Sigmoid colon (tissue), 6 donors: ENCODE measurements at regions not wholly inside any gene's neighbourhood (a gene's known extent, or its start where the extent isn't known, plus 50 kb on each side); places are given as distances from the start of the nearest gene placed in this dataset.

Experiments used
- DNase-seq: peaks from one replicate; pipeline ENCODE4 v3.0.0-alpha.2; 2019
- H3K27ac ChIP-seq, 4 donors: fragments of 200-600 bp; sonication (generic); one replicate each; pipeline ENCODE4 v1.5.1; 2016 to 2019; ENCODE audit warnings: mild to moderate bottlenecking in 1 of 4
- H3K27me3 ChIP-seq, 3 donors: fragments of 200-600 bp; sonication (generic); one replicate each; pipeline ENCODE4 v1.5.1; 2019; ENCODE audit warnings: mild to moderate bottlenecking in 1 of 3
- H3K36me3 ChIP-seq, 4 donors: fragments of 200-600 bp; sonication (generic); one replicate each; pipeline ENCODE4 v1.5.1; 2016 to 2019
- H3K4me1 ChIP-seq, 4 donors: fragments of 200-600 bp; sonication (generic); one replicate each; pipeline ENCODE4 v1.5.1; 2017 to 2019
- H3K4me3 ChIP-seq, 4 donors: fragments of 200-600 bp; sonication (generic); one replicate each; pipeline ENCODE4 v1.5.1; 2017 to 2019; ENCODE audit warnings: mild to moderate bottlenecking in 2 of 4, moderate library complexity in 1 of 4
- H3K9me3 ChIP-seq, 4 donors: fragments of 200-600 bp in 3 of 4; sonication (generic) in 3 of 4; one replicate each; pipeline versions ENCODE4 v1.5.1 to v1.6.1; 2013 to 2019
- CTCF ChIP-seq, 4 experiments: fragments of 450-650 bp in 3 of 4; fragments of 200-600 bp in 1 of 4; IDR thresholded peaks; one replicate each; pipeline ENCODE4 v1.5.1; 2016 to 2019; ENCODE audit warnings: antibody characterized with exemption in 4 of 4, mild to moderate bottlenecking in 3 of 4, moderate library complexity in 2 of 4
- EP300 ChIP-seq, 4 donors: sonication (generic); formaldehyde crosslinking; IDR thresholded peaks; one replicate each; pipeline ENCODE4 v1.6.1; 2017; ENCODE audit warnings: antibody characterized with exemption in 4 of 4
- POLR2A ChIP-seq, 2 donors: fragments of 450-650 bp; IDR thresholded peaks; one replicate each; pipeline ENCODE4 v1.6.1; 2016; ENCODE audit warnings: antibody characterized with exemption in 2 of 2, mild to moderate bottlenecking in 2 of 2, moderate library complexity in 2 of 2
- POLR2AphosphoS5 ChIP-seq, 4 donors: sonication (generic); formaldehyde crosslinking; IDR thresholded peaks; one replicate each; pipeline ENCODE4 v1.6.1; 2017; ENCODE audit warnings: antibody characterized with exemption in 4 of 4
- WGBS, 2 donors: extraction: QIAGEN DNeasy Blood & Tissue Kit; methylation state at CpG; one replicate each; pipeline ENCODE4 v1.1.7; 2013; 5-methylcytosine and 5-hydroxymethylcytosine counted together
- intact Hi-C: fragments of 100-400 bp; cut with DNase I; formaldehyde crosslinking; loops from one replicate; pipeline ENCODE4 v1.15.1; 2023
- donor health status: healthy with polysubstance abuse.
- donor health status: healthy.

- Histone ChIP-seq H3K36me3 (no peaks in the 10 kb centered on the region), H3K27me3 (no peaks in the 10 kb centered on the region), H3K4me1 (peaks cover 0 to 2% (median 0%) of the 10 kb centered on the region in 4 donors), H3K27ac (no peak overlapping the region), H3K4me3 (no peak overlapping the region), H3K9me3 (no peaks in the 10 kb centered on the region)
- intact Hi-C loops = no loop called here
- 56 to 72% methylated on average over 2 of the region's 2 CpGs for WGBS, 2 donors
- TF ChIP-seq CTCF (IDR thresholded peaks at IDR 0.05) = no peak
- no peak for TF ChIP-seq EP300 (IDR thresholded peaks at IDR 0.05)
- no peak for TF ChIP-seq POLR2A (IDR thresholded peaks at IDR 0.05)
- TF ChIP-seq POLR2AphosphoS5 (IDR thresholded peaks at IDR 0.05) = no peak
- no peak for DNase-seq
These were observed 243.2 kb downstream of the TRIB2 start for GRCh38 chr2:12959935-12960334.

DNA sequence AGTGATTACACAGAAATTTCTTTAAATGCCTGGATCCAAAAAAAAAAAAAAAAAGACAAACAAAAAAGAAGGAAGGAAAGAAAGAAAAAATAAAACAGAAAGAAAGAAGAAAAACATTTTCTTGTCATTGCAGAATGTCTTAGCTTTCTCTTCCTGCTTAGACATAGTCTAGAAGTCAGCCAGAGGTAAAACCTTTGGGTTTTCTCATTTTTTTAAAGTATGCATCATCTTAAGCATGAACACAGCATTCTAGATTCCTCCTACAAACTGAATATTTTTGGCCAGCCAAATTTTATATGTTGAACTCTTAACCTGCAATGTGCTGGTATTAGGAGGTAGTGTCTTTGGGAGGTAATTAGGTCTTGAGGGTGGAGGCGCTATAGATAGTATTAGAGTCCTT is 243.9 kb downstream of the TRIB2 start:
- Histone ChIP-seq H3K4me1 (peaks cover 0 to 10% (median 0%) of the 10 kb centered on the region in 4 donors), H3K27me3 (no peaks in the 10 kb centered on the region), H3K4me3 (no peak overlapping the region), H3K36me3 (no peaks in the 10 kb centered on the region), H3K27ac (no peak overlapping the region), H3K9me3 (no peaks in the 10 kb centered on the region)
- DNase-seq = no peak
- 93 to 94% methylated on average over 1 of the region's 1 CpG for WGBS, 2 donors
- no peak for TF ChIP-seq CTCF (IDR thresholded peaks at IDR 0.05)
- TF ChIP-seq POLR2AphosphoS5 (IDR thresholded peaks at IDR 0.05) = no peak
- TF ChIP-seq POLR2A (IDR thresholded peaks at IDR 0.05) = no peak
- TF ChIP-seq EP300 (IDR thresholded peaks at IDR 0.05) = no peak
- intact Hi-C loops = no loop called here

GRCh38 chr2:12964904-12965539 is 248.3 kb downstream of the TRIB2 start:
- Histone ChIP-seq H3K27ac (no peak overlapping the region), H3K36me3 (no peaks in the 10 kb centered on the region), H3K4me1 (peaks cover 0 to 12% (median 0%) of the 10 kb centered on the region in 4 donors), H3K9me3 (no peaks in the 10 kb centered on the region), H3K4me3 (no peak overlapping the region), H3K27me3 (no peaks in the 10 kb centered on the region)
- 87 to 91% methylated on average over 5 of the region's 5 CpGs for WGBS, 2 donors
- DNase-seq = no peak
- intact Hi-C loops = no loop called here
- TF ChIP-seq EP300 (IDR thresholded peaks at IDR 0.05) (no peak), POLR2A (IDR thresholded peaks at IDR 0.05) (no peak), POLR2AphosphoS5 (IDR thresholded peaks at IDR 0.05) (no peak)

DNA sequence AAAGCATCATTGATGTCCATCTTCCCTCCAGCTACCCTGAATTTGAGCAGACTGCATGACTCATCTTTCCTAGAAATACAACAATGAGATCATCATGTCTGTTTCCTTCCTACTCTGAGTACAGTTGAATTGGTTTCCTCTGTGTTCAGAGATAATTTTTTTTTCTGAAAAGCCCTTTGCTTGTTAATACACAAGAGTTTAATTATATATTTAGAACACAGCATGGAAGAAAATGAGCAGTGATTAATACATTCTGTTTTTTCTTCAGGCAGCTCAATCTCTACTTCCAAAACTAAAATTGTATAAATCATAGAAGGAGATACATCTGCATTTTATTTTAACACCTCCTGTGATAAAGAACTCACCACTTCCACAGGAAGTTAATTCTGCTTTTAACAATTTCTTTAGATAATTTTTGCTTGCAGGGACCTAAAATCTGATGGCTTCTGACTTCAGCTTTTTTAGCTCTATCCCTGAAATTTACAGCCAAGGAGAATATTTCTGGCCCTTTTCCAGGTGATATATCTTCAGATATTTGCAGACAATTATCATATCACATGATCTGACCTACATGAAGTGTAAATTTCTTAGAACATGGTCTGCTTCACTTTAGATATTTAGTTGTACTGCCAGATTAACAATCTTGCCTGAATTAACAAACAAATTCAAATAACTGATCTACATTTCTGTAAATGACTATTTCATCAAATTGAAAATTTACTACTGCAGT is 249.0 kb downstream of the TRIB2 start:
- H3K9me3 ChIP-seq = no peaks in the 10 kb centered on the region
- H3K4me3 ChIP-seq = no peak overlapping the region
- H3K27me3 ChIP-seq = no peaks in the 10 kb centered on the region
- peaks cover 0 to 12% (median 0%) of the 10 kb centered on the region in 4 donors for H3K4me1 ChIP-seq
- intact Hi-C loops = no loop called here
- no peak overlapping the region for H3K27ac ChIP-seq
- TF ChIP-seq POLR2AphosphoS5 (IDR thresholded peaks at IDR 0.05) = peak in 1 of 4 donors; percentile 33
- TF ChIP-seq POLR2A (IDR thresholded peaks at IDR 0.05) = no peak
- no peak for TF ChIP-seq CTCF (IDR thresholded peaks at IDR 0.05)
- no peak for TF ChIP-seq EP300 (IDR thresholded peaks at IDR 0.05)
- no peaks in the 10 kb centered on the region for H3K36me3 ChIP-seq
- no peak for DNase-seq

GRCh38 chr2:12967804-12968203 is 251.1 kb downstream of the TRIB2 start:
- no peak overlapping the region for H3K27ac ChIP-seq
- H3K36me3 ChIP-seq = no peaks in the 10 kb centered on the region
- TF ChIP-seq POLR2A (IDR thresholded peaks at IDR 0.05) (no peak), CTCF (IDR thresholded peaks at IDR 0.05) (no peak), EP300 (IDR thresholded peaks at IDR 0.05) (no peak)
- WGBS, 2 donors = 92 to 93% methylated on average over 1 of the region's 1 CpG
- H3K9me3 ChIP-seq = no peaks in the 10 kb centered on the region
- DNase-seq = no peak
- H3K4me1 ChIP-seq = peaks cover 0 to 12% (median 0%) of the 10 kb centered on the region in 4 donors
- no peaks in the 10 kb centered on the region for H3K27me3 ChIP-seq
- H3K4me3 ChIP-seq = no peak overlapping the region
- intact Hi-C loops = no loop called here
